Peyer's patch (tissue), 4 donors: ENCODE measurements at regions not wholly inside any gene's neighbourhood (a gene's known extent, or its start where the extent isn't known, plus 50 kb on each side); places are given as distances from the start of the nearest gene placed in this dataset.

Experiments
- POLR2A ChIP-seq, 2 donors: fragments of 450-650 bp; IDR thresholded peaks; one replicate each; pipeline ENCODE4 v1.5.1; 2017; ENCODE audit warnings: antibody characterized with exemption in 2 of 2, mild to moderate bottlenecking in 2 of 2, moderate library complexity in 2 of 2
- TF ChIP-seq, protein P1 (sequence below), 6 experiments: fragments of 450-650 bp in 4 of 6; fragments of 200-600 bp in 2 of 6; sonication (generic) in 1 of 6; IDR thresholded peaks; one replicate each; pipeline ENCODE4 v1.5.1; 2017 to 2019; ENCODE audit warnings: antibody characterized with exemption in 6 of 6, mild to moderate bottlenecking in 3 of 6, moderate library complexity in 1 of 6

DNA sequence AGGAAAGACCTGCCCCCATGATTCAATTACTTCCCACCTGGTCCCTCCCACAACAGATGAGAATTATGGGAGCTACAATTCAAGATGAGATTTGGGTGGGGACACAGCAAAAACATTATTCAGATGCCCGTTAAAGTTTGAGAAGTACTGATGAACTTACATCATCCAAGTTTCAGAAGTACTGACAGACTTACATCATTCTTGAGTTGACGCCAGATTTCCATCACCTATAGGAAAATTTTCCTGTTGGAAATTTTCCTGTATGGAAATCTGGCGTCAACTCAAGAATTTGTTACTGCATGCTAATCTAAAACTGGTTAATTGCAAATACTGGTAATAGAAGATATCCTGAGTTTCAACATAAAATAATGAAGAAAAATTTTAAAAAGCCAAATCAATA is 975.9 kb downstream of the MAT2B start:
- no peak for TF ChIP-seq POLR2A (IDR thresholded peaks at IDR 0.05)
- TF ChIP-seq, protein P1, sequence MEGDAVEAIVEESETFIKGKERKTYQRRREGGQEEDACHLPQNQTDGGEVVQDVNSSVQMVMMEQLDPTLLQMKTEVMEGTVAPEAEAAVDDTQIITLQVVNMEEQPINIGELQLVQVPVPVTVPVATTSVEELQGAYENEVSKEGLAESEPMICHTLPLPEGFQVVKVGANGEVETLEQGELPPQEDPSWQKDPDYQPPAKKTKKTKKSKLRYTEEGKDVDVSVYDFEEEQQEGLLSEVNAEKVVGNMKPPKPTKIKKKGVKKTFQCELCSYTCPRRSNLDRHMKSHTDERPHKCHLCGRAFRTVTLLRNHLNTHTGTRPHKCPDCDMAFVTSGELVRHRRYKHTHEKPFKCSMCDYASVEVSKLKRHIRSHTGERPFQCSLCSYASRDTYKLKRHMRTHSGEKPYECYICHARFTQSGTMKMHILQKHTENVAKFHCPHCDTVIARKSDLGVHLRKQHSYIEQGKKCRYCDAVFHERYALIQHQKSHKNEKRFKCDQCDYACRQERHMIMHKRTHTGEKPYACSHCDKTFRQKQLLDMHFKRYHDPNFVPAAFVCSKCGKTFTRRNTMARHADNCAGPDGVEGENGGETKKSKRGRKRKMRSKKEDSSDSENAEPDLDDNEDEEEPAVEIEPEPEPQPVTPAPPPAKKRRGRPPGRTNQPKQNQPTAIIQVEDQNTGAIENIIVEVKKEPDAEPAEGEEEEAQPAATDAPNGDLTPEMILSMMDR (IDR thresholded peaks at IDR 0.05) = no peak
